Neural cell (in vitro differentiated cells): ENCODE measurements at regions not wholly inside any gene's neighbourhood (a gene's known extent, or its start where the extent isn't known, plus 50 kb on each side); places are given as distances from the start of the nearest gene placed in this dataset.

Experiments used
- CTCF ChIP-seq: fragments of 450-650 bp; IDR thresholded peaks from 2 replicates; pipeline ENCODE4 v1.5.1; 2014; ENCODE audit warnings: antibody characterized with exemption, mild to moderate bottlenecking, moderate library complexity; ENCODE audit not compliant: poor library complexity, severe bottlenecking
- EP300 ChIP-seq: fragments of 450-650 bp; conservative IDR thresholded peaks from 2 replicates; pipeline ENCODE4 v1.6.1; 2014; ENCODE audit warnings: antibody characterized with exemption, mild to moderate bottlenecking, moderate library complexity; ENCODE audit not compliant: poor library complexity, severe bottlenecking
- EZH2 ChIP-seq: fragments of 200-600, 300-800 bp; shearing (Covaris generic), sonication (generic); IDR thresholded peaks from 2 replicates; pipeline ENCODE4 v1.6.1; 2014; ENCODE audit warnings: antibody characterized with exemption, low read length, borderline replicate concordance, mild to moderate bottlenecking; ENCODE audit not compliant: insufficient read depth, poor library complexity, severe bottlenecking
- POLR2AphosphoS5 ChIP-seq: IDR thresholded peaks from 2 replicates; pipeline ENCODE4 v1.6.1; 2012
- RAD21 ChIP-seq: fragments of 450-650 bp; conservative IDR thresholded peaks from 2 replicates; pipeline ENCODE4 v1.6.1; 2014; ENCODE audit warnings: antibody characterized with exemption, mild to moderate bottlenecking, moderate library complexity
- REST ChIP-seq: IDR thresholded peaks from 2 replicates; pipeline ENCODE4 v1.6.1; 2012; ENCODE audit warnings: borderline replicate concordance
- TAF1 ChIP-seq: IDR thresholded peaks from 2 replicates; pipeline ENCODE4 v1.6.1; 2012; ENCODE audit warnings: low read depth

GRCh38 chr2:20526708-20527107, 79.8 kb downstream of the RHOB start:
- TF ChIP-seq TAF1 (no peak), CTCF (no peak), REST (no peak), POLR2AphosphoS5 (no peak), EP300 (no peak), EZH2 (no peak), RAD21 (no peak)
